ENCODE measurements at regions not wholly inside any gene's neighbourhood (a gene's known extent, or its start where the extent isn't known, plus 50 kb on each side); places are given as distances from the start of the nearest gene placed in this dataset.
"Not testable (repeated sequence)": the region's sequence is repeated elsewhere in the genome, so short reads cannot be mapped to it uniquely, and the experiment has no call there.

DNA sequence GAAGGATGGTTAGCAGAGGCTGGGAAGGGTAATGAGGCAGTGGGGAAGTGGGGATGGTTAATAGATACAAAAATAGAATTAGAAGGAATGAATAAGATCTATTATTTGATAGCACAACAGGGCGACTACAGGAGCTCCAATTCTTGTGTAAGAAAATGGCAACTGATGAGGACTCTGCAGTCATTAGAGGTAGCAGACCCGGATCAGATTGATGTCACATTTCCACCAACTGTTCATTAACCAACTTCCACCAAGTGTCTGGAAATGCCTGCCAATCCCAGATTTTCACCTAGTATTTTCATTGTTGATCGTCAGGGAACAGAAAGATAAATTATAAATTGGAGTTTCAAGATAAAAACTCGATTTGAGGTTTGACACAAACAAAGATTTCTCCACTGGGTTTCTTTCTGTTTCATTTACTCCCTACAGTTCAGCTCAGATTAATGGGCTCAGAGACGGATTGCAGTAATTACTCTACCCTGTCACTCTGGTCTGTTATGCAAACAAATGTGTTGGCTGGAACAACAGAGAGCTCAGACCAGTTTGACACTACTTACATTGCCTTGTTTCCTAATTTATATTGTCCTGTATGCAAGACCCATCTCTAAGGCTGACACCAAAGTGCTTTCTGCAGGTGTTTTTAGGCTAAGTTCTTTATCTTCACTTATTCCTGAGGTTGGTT is 909.2 kb upstream of the PRKX start:
- no TSS peak for BruUV-seq (replicated peaks)

GRCh38 chrX:4613651-4614050 is 900.2 kb upstream of the PRKX start:
- H3K9me3 ChIP-seq (ENCODE audit: low read length); H3K9ac ChIP-seq (ENCODE audit: low read length); H2AFZ ChIP-seq (ENCODE audit: low read length); BruUV-seq (replicated peaks); CTCF ChIA-PET; H3K9me2 ChIP-seq (replicated peaks; ENCODE audit: low read length); H4K20me1 ChIP-seq (ENCODE audit: low read length); DNase-seq; intact Hi-C loops (cut with micrococcal nuclease); H3K4me2 ChIP-seq (ENCODE audit: low read length); POLR2A ChIA-PET (ENCODE audit: unreplicated experiment); H3F3A ChIP-seq (ENCODE audit: low read length, unreplicated experiment); H3K36me3 ChIP-seq (ENCODE audit: low read depth, low read length); H3K27ac ChIP-seq (ENCODE audit: low read length); H3K4me3 ChIP-seq (ENCODE audit: low read length); H3K4me1 ChIP-seq (ENCODE audit: insufficient read depth, low read length); H3K79me2 ChIP-seq (ENCODE audit: low read length); ATAC-seq; H3K27me3 ChIP-seq (ENCODE audit: low read length): not testable (repeated sequence)

More for the DNA sequence above, 909.2 kb upstream of the PRKX start:
- CTCF ChIA-PET, result no interaction called here
- Histone ChIP-seq H3K79me2 (ENCODE audit: low read length) (no peaks in the 10 kb centered on the region), H3K36me3 (ENCODE audit: low read depth, low read length) (no peaks in the 10 kb centered on the region), H3K27ac (ENCODE audit: low read length) (no peak overlapping the region), H3F3A (ENCODE audit: low read length, unreplicated experiment) (no peaks in the 10 kb centered on the region), H3K4me2 (ENCODE audit: low read length) (no peak overlapping the region), H4K20me1 (ENCODE audit: low read length) (no peaks in the 10 kb centered on the region), H2AFZ (ENCODE audit: low read length) (no peak overlapping the region), H3K4me3 (ENCODE audit: low read length) (no peak overlapping the region), H3K9ac (ENCODE audit: low read length) (no peak overlapping the region), H3K27me3 (ENCODE audit: low read length) (no peaks in the 10 kb centered on the region), H3K9me3 (ENCODE audit: low read length) (no peaks in the 10 kb centered on the region), H3K9me2 (replicated peaks; ENCODE audit: low read length) (no peaks in the 10 kb centered on the region), H3K4me1 (ENCODE audit: insufficient read depth, low read length) (no peaks in the 10 kb centered on the region)
- POLR2A ChIA-PET (ENCODE audit: unreplicated experiment), result interaction anchor here (0.7 kb wide), 1 partner anchor 208 kb away, joined by 3 read pairs; no protein-coding TSS in a partner anchor
- intact Hi-C loops (cut with micrococcal nuclease), result no loop called here
- TF ChIP-seq EZH2phosphoT487 (IDR thresholded peaks at IDR 0.05; ENCODE audit: borderline replicate concordance, low read length) (no peak), CTCF (conservative IDR thresholded peaks at IDR 0.05; ENCODE audit: low read depth, low read length) (no peak), EZH2 (IDR thresholded peaks at IDR 0.05; ENCODE audit: low read length, unreplicated experiment) (no peak)
- no peak for DNase-seq
- ATAC-seq, result no peak

GRCh38 chrX:4588893-4589292 is 875.4 kb upstream of the PRKX start:
- no peaks in the 10 kb centered on the region for H3K4me1 ChIP-seq (ENCODE audit: insufficient read depth, low read length)
- H3F3A ChIP-seq (ENCODE audit: low read length, unreplicated experiment), result no peaks in the 10 kb centered on the region
- no peaks in the 10 kb centered on the region for H3K9me3 ChIP-seq (ENCODE audit: low read length)
- no peak overlapping the region for H3K9ac ChIP-seq (ENCODE audit: low read length)
- POLR2A ChIA-PET (ENCODE audit: unreplicated experiment), result no interaction called here
- H3K27ac ChIP-seq (ENCODE audit: low read length), result no peak overlapping the region
- intact Hi-C loops (cut with micrococcal nuclease), result no loop called here
- BruUV-seq (replicated peaks), result no TSS peak
- no peaks in the 10 kb centered on the region for H3K27me3 ChIP-seq (ENCODE audit: low read length)
- ATAC-seq (peak; percentile 64), DNase-seq (peak; percentile 70)
- CTCF ChIA-PET, result no interaction called here
- H3K79me2 ChIP-seq (ENCODE audit: low read length), result no peaks in the 10 kb centered on the region
- no peak overlapping the region for H3K4me3 ChIP-seq (ENCODE audit: low read length)
- TF ChIP-seq EZH2 (IDR thresholded peaks at IDR 0.05; ENCODE audit: low read length, unreplicated experiment), result no peak
- TF ChIP-seq EZH2phosphoT487 (IDR thresholded peaks at IDR 0.05; ENCODE audit: borderline replicate concordance, low read length), result no peak
- no peak for TF ChIP-seq CTCF (conservative IDR thresholded peaks at IDR 0.05; ENCODE audit: low read depth, low read length)
- H3K9me2 ChIP-seq (replicated peaks; ENCODE audit: low read length), result no peaks in the 10 kb centered on the region
- no peaks in the 10 kb centered on the region for H4K20me1 ChIP-seq (ENCODE audit: low read length)
- H3K4me2 ChIP-seq (ENCODE audit: low read length), result peak overlapping the region; percentile 31
- peak overlapping the region; percentile 51; the same call in 1 of the 2 replicates for H2AFZ ChIP-seq (ENCODE audit: low read length)
- H3K36me3 ChIP-seq (ENCODE audit: low read depth, low read length), result no peaks in the 10 kb centered on the region
